Type B pancreatic cell (in vitro differentiated cells): ENCODE measurements at regions not wholly inside any gene's neighbourhood (a gene's known extent, or its start where the extent isn't known, plus 50 kb on each side); places are given as distances from the start of the nearest gene placed in this dataset.

Experiments
- DNase-seq: peaks from one replicate; pipeline ENCODE4 v3.0.0; 2021; ENCODE audit warnings: mixed read lengths; ENCODE audit not compliant: unreplicated experiment; ENCODE audit errors: extremely low spot score
- H3K27ac Mint-ChIP-seq: 2 replicates; pipeline ENCODE4 v1.8.0; 2021; ENCODE audit warnings: mild to moderate bottlenecking, mixed read lengths
- H3K27me3 Mint-ChIP-seq: 2 replicates; pipeline ENCODE4 v1.8.0; 2021; ENCODE audit warnings: mixed read lengths
- H3K36me3 Mint-ChIP-seq: 2 replicates; pipeline ENCODE4 v1.8.0; 2021; ENCODE audit warnings: mixed read lengths
- H3K4me1 Mint-ChIP-seq: one replicate; pipeline ENCODE4 v1.8.0; 2021; ENCODE audit warnings: mixed read lengths; ENCODE audit not compliant: unreplicated experiment
- H3K4me3 Mint-ChIP-seq: 2 replicates; pipeline ENCODE4 v1.8.0; 2021; ENCODE audit warnings: mild to moderate bottlenecking, mixed read lengths
- H3K9me3 Mint-ChIP-seq: 2 replicates; pipeline ENCODE4 v1.8.0; 2021; ENCODE audit warnings: mixed read lengths
- TF ChIP-seq, protein P1 (sequence below): fragments of 200-600 bp; sonication (generic); conservative IDR thresholded peaks from 2 replicates; pipeline ENCODE4 v1.5.0; 2021; ENCODE audit warnings: antibody characterized with exemption, mild to moderate bottlenecking

- H3K27me3 Mint-ChIP-seq: no peaks in the 10 kb centered on the region
- no peak overlapping the region for H3K27ac Mint-ChIP-seq
- TF ChIP-seq, protein P1, sequence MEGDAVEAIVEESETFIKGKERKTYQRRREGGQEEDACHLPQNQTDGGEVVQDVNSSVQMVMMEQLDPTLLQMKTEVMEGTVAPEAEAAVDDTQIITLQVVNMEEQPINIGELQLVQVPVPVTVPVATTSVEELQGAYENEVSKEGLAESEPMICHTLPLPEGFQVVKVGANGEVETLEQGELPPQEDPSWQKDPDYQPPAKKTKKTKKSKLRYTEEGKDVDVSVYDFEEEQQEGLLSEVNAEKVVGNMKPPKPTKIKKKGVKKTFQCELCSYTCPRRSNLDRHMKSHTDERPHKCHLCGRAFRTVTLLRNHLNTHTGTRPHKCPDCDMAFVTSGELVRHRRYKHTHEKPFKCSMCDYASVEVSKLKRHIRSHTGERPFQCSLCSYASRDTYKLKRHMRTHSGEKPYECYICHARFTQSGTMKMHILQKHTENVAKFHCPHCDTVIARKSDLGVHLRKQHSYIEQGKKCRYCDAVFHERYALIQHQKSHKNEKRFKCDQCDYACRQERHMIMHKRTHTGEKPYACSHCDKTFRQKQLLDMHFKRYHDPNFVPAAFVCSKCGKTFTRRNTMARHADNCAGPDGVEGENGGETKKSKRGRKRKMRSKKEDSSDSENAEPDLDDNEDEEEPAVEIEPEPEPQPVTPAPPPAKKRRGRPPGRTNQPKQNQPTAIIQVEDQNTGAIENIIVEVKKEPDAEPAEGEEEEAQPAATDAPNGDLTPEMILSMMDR: no peak
- DNase-seq: no peak
- H3K4me1 Mint-ChIP-seq: peaks cover 5% of the 10 kb centered on the region
- H3K36me3 Mint-ChIP-seq: no peaks in the 10 kb centered on the region
- no peak overlapping the region for H3K4me3 Mint-ChIP-seq
- peaks cover 5% of the 10 kb centered on the region for H3K9me3 Mint-ChIP-seq
These were observed 1101.2 kb downstream of the TSN start for GRCh38 chr2:122856696-122857095.

- Mint-ChIP-seq H3K27me3 (peaks cover 1% of the 10 kb centered on the region), H3K4me3 (no peak overlapping the region), H3K4me1 (no peaks in the 10 kb centered on the region), H3K27ac (no peak overlapping the region), H3K9me3 (peaks cover 5% of the 10 kb centered on the region), H3K36me3 (no peaks in the 10 kb centered on the region)
- no peak for DNase-seq
- TF ChIP-seq, protein P1: no peak
These were observed 1102.7 kb downstream of the TSN start for GRCh38 chr2:122858075-122858702.

DNA sequence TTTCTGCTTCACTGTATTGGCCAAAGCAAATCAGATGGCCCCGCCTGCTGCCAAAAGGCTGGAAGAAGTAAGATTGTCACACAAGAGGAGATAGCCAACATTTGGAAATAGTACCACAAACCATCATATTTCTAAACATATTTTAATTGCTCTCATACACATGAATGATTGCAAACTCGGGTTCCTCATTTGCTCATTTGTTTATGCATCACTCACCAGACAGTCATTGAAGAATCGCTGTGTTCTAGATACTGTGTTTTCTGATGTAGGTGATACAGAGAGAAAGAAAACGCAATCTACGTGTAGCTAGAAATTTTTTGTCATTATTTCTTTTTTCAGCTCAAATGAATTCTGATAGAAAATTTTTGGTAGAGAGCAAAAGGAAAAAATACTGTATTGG is 1103.4 kb downstream of the TSN start:
- peaks cover 4% of the 10 kb centered on the region for H3K27me3 Mint-ChIP-seq
- H3K4me1 Mint-ChIP-seq: no peaks in the 10 kb centered on the region
- H3K36me3 Mint-ChIP-seq: no peaks in the 10 kb centered on the region
- no peak overlapping the region for H3K27ac Mint-ChIP-seq
- H3K9me3 Mint-ChIP-seq: no peaks in the 10 kb centered on the region
- TF ChIP-seq, protein P1: no peak
- no peak overlapping the region for H3K4me3 Mint-ChIP-seq
- no peak for DNase-seq

DNA sequence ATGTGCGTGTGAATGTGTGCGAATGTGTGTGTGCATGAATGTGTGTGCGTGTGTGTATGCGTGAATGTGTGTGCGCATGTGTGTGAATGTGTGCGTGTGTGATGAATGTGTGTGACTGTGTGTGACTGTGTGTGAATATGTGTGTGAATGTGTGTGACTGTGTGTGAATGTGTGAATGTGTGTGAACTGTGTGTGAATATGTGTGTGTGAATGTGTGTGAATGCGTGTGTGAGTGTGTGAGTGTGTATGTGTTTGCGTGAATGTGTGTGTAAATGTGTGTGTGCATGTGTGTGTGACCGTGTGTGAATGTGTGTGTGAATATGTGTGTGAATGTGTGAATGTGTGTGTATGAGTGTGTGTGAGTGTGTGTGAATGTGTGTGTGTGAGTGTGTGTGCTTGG is 1103.8 kb downstream of the TSN start:
- TF ChIP-seq, protein P1: no peak
- DNase-seq: no peak
- Mint-ChIP-seq H3K4me3 (no peak overlapping the region), H3K27me3 (peaks cover 4% of the 10 kb centered on the region), H3K36me3 (no peaks in the 10 kb centered on the region), H3K9me3 (no peaks in the 10 kb centered on the region), H3K4me1 (no peaks in the 10 kb centered on the region), H3K27ac (no peak overlapping the region)

DNA sequence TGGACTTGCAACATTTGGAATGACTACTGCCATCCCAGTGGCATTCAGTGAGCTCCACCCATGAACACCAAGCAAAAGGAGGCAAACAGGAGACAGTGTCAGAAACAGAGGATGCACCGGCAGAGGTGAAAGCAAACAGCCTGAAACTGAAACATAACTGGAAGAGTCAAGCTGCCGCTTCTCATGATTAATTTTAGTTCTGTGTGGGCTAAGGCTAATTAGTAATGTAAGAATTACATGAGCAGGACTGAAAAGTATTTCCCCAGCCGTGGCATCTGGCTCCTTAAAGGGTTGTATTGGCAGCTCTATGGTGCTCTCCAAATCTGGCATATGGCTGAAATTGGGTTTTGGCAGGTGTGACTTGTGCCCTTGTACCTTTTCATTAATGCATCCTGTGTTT is 1108.1 kb downstream of the TSN start:
- Mint-ChIP-seq H3K9me3 (no peaks in the 10 kb centered on the region), H3K27me3 (peaks cover 4% of the 10 kb centered on the region), H3K27ac (no peak overlapping the region), H3K36me3 (no peaks in the 10 kb centered on the region), H3K4me3 (no peak overlapping the region), H3K4me1 (no peaks in the 10 kb centered on the region)
- TF ChIP-seq, protein P1: no peak
- DNase-seq: no peak

DNA sequence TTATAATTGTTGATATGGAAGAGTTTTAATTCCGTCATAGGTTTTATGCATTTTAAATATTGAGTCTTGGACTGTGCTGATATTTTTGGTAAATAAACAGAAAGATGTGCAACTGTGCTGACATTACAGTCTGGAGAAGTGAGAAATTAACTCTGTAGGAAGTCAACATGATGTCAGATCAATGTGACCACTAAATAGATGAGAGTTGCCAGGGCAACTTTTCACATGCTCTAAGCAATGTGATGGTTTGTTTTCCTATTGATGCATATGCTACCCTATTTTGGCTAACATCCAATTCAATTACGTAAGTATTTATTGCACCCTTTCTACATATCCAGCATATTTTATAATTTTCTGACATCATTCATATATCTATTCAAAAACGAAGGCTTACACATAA is 1109.3 kb downstream of the TSN start:
- no peaks in the 10 kb centered on the region for H3K9me3 Mint-ChIP-seq
- no peak for DNase-seq
- H3K4me3 Mint-ChIP-seq: no peak overlapping the region
- no peaks in the 10 kb centered on the region for H3K36me3 Mint-ChIP-seq
- TF ChIP-seq, protein P1: no peak
- no peak overlapping the region for H3K27ac Mint-ChIP-seq
- peaks cover 4% of the 10 kb centered on the region for H3K27me3 Mint-ChIP-seq
- H3K4me1 Mint-ChIP-seq: no peaks in the 10 kb centered on the region
